ENCODE measurements at regions not wholly inside any gene's neighbourhood (a gene's known extent, or its start where the extent isn't known, plus 50 kb on each side); places are given as distances from the start of the nearest gene placed in this dataset.
"Not testable (repeated sequence)": the region's sequence is repeated elsewhere in the genome, so short reads cannot be mapped to it uniquely, and the experiment has no call there.

DNA sequence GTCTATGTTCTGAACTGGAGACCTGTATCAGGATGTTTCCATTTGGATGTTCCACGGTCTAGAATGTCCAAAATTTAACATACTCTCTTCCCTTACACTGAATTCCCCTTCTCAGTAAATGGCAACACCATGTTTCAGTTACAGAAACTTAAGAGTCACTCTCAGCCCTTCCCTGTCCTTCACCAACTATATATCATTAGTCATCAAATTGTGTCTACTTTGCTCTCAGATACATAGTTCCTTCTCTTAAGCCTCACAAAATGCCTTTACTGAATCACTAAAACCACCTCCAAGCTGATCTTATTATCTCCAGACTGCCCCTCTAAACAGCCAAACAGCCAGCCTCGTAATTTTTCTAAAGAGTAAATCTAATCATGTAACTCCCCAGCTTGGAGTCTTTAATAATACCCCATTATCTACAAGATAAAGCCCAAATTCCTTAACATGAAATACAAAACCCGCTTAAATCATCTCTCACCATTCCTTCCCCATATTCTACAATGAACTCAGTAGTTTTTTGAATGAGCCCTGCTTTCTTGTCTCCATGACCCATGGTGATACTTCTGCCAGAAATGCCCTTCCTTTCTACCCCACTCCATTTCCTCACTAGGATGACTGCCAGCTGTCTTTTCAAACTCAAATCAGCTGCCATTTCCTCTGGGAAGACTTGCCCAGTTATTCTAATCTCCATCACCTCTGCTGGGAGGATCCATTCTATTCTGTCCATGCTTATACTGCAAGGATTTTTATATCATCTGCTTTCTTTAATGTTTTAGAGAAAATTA lies 102.7 kb upstream of the ARHGAP42 start:
- no peak for DNase-seq

DNA sequence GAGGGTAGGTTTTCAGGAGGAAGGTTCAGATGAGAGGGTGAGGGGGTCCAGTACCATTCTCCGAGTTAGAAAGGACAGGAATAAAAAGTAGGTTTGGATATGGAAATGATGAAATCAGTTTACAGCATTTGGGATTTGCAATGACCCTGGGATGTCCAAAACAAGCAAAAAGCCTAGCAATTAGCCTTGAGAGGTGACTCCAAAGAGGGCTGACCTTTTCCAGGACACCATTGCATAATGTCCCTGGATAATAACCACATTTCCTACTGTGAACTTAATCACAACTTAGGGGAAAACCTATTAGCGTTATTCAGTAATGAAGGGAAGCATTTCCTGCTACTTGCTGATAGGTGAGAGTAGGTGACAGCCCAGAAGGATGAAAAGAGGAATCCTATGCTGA lies 101.4 kb upstream of the ARHGAP42 start:
- no peak for DNase-seq

DNA sequence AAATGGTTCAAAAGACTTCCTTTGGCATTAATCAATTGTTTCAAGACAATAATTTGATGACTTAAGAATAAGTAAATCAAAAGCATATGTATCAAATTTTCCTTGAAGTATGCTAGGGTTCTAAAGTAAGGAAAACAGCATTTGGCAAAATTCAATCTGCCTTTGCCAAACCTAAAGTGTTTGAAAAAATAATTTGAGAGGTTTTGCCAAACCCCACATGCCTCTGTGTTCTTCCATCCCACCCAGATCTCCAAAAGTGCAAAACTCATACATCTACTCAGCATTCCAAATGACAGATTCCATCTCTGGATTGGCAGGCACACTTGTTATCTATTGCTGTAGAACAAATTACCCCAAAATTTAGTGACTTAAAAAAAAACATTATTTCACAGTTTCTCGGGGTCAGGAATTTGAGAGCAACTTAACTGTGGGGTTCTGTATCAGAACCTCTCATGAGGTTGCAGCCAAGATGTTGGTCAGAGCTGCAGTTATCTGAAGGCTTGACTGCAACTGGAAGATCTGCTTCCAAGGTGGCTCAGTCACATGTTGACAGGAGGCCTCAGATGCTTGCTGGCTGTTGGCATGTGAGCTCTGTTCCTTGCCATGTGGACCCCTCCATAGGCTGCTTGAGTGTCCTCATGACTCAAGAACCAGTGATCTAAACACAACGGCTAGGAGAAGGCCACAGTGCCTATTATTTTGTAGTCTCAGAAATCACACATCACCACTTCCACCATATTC lies 100.6 kb upstream of the ARHGAP42 start:
- no peak for DNase-seq

DNA sequence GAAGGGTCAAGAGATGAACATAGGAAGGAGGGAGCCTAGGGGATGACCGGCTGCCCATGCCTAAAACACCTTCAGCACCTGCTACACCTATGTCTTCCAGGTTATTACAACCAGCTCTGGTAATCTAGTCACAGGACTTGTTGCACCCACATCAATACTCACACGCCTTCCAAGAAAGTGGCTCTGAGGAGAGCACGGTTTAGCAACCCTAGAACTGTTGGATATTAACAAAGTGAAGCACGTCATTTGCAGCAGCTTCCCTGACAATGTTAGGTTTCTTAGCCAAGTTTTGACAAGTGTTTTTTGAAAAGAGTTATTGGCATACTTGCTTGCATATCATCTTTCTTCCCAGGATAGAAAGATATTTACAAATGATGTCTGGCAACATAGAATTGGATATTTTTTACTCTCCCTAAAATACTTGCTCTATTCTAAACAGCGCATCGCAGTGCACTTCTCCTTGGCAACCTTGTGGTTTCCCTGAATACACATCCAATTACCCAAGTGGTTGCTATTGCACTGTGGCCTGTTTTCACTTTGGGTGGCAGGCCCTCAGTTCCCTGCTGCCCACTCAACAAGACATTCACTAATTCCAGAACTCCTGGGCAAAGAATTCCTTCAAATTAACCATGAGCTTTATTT lies 94.3 kb upstream of the ARHGAP42 start:
- peak; percentile 76 for DNase-seq

DNA sequence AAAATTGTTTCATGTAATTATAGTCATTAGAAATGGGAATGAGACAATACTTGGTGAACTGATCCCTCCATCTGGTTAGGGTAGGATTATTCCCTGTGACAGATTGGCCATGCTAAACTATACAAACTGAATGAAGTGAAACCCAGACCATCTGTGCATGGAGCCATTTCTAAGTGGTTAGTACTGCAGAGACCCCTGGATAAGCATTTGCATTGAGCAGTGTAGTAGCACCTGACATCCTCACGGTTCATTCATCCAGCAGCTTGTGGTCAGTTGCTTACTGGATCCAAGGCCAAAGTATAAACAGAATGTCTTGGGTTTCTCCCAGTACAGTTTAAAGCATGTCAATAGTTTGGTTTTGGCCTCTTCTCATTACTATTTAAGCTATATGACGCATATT lies 93.8 kb upstream of the ARHGAP42 start:
- peak; percentile 74 for DNase-seq

DNA sequence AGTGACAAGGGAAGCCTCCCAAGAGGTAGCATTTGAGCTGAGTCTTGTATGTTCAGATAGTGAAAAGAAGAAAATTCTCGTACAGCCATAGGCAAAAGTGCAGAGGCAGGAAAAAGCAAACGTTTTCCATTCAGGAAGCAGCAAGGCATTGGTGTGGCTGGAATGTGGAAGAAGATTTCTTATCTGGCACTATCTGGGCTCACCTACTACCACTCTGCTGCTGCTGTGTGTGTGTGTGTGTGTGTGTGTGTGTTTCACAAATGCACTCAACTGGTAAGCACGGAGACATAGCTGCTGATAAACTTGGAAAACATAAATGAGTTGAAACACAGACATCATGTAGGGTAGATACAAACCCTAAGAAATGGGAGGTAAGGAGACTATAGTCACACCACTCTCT lies 92.8 kb upstream of the ARHGAP42 start:
- DNase-seq: no peak

DNA sequence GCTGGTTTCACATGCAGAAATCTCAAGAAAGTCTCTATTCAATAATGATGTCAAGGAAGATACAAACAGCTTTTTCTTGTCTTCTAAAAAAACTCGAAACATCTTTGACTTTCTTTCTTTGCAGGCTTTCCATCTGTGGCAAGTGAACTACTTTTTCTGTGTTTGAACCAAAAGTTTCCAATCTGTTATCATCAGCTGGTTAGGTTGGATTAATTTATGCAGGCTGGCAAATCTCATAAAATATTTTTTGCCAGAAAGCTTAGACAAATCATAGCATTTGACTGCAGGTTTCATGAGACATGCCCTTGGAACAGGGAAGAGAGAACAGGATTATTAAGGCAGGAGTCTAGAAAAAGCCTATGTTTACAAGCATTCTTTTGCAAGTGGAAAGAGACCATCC lies 86.1 kb upstream of the ARHGAP42 start:
- DNase-seq: no peak

DNA sequence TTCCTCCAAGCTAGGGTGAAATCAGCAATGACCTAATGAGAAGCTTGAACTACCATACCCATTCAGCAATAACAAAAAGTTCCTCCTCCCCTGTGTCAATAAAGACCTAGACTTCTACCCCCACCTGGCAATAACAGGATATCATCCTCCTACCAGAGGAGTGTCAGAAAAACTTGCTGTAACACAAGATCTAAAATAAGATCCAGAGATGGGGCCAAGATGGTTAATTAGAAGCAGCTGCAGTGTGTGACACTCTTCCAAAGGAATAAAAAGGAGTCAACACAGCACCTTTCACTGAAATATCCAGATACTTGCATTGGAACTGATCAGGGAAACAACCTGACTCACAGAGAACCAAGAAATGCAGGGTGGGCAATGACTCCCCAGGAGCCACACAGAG lies 84.4 kb upstream of the ARHGAP42 start:
- peak; percentile 64 for DNase-seq

DNA sequence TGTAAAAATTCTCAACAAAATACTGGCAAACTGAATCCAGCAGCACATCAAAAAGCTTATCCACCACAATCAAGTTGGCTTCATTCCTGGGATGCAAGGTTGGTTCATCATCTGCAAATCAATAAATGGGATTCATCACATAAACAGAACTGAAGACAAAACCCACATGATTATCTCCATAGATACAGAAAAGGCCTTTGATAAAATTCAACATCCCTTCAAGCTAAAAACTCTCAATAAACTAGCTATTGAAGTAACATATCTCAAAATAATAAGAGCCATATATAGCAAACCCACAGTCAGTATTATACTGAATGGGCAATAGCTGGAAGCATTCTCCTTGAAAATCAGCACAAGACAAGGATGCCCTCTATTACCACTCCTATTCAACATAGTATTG lies 79.3 kb upstream of the ARHGAP42 start:
- not testable (repeated sequence) for DNase-seq

DNA sequence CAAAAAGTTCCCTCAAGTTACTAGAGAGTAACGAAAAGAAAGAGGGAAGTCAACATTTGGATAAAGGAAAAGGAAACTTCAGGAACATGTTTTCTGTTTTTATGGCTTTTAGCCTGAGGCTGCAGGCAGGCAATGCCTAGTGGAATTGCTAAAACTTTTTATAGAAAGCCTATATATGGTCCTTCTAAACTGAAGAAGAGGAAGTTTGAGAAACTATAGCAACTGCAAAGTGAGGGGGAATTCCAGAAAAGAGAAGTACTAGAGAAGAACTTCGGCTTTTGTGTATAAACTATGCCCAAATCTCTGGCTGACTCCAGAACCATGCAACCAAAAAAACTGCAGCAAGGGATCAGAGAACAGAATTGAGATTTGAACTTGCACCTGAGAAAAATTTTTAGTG lies 74.3 kb upstream of the ARHGAP42 start:
- DNase-seq: no peak

DNA sequence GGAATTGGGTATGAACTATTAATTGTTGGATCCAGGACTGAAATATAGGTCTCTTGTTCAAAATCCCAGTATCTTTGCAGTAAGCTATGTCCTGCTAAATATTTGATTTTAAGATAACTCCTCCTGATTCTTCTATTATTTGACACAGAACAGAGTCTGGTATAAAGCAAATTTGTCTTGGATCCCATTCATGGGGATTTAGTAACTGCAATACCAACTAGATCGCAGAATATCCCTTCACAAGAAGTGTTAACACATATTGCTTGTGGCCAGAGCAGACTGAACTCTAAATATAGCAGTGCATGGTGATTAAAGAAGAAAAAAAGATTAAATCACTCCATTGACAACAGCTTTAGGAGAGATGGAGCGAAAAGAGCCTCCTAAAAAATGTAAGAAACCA lies 68.2 kb upstream of the ARHGAP42 start:
- no peak for DNase-seq

DNA sequence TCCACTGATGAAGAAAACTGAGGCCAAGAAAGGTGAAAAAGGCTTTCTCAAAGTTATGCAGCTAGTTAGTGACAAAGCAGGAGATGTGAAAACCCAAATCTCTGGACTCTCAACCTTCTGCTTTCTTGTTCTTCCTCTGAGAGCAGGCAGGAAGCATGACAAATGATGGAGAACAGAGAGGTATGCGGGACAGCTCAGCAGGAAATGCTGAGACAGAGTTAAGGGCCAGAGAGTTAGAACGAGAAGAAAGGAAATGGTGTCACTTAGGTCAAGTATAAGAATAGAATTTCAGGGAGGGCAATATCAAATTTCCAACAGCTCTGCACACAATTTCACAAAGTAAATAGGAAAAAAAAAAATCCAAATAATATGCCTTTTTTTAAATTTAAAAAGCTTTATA lies 67.6 kb upstream of the ARHGAP42 start:
- no peak for DNase-seq

DNA sequence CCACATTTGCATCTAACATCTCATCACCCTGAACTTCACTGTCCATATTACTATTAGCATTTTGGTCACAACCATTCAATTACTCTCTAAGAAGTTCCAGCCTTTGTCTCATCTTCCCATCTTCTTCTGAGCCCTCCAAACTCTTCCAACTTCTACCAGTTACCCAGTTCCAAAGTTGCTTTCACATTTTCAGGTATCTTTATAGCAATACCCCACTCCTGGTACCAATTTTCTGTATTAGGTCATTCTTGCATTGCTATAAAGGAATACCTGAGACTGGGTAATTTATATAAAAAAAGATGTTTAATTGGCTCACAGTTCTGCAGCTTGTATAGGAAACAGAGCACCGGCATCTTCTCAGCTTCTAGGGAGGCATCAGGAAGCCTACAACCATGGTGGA lies 64.7 kb upstream of the ARHGAP42 start:
- DNase-seq: no peak

DNA sequence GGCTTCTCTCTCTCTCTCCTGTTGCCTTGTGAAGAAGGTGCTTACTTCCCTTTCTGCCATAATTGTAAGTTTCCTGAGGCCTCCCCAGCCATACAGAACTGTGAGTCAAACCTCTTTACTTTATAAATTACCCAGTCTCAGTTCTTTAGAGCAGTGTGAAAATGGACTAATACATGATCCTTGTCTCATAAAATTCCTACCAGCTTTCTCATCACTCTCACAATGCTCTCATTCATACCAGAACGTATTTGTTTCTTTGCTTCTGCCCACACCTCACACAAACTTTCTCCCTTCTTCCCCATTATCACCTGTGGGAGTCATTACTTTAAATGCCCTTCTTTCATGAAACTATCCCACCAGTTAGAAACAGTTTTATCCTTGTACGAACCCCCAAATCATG lies 62.7 kb upstream of the ARHGAP42 start:
- no peak for DNase-seq

DNA sequence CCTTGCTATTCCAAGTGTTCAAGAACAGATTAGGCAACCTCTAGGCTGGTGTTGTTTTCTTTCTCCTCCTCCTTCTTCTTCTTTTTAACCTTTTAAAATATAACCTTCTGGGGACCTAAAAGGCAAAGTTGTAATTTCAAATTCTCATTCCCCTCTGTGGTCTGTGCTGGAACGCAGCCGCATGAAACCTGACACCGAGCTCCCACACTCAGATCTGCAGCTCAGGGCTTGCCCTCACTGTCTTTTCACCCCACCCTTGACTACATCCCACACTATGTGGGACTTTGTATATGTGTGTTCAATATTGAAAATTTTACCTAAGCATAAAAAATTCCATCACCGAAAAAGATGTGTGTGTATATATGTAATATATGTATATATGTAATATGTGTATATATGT lies 62.0 kb upstream of the ARHGAP42 start:
- peak; percentile 30 for DNase-seq

DNA sequence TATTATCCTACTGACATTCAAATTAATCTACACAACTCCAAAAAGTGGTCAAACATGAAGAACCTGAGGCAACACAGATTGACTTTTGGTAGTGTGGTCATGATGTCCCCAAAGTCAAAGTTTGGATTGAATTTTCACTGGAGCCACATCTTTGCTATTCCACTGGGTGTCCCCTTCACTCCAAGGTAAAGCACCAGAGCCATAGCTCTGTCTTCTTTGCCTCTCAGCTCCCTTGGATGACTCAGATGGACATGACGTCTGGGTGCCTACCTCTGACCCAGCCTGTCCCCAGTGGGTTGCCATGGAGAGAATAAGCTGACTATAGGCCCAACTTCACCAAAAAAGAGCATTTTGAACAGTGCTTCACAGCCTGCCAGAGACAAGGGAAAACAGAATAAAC lies 57.4 kb upstream of the ARHGAP42 start:
- no peak for DNase-seq

DNA sequence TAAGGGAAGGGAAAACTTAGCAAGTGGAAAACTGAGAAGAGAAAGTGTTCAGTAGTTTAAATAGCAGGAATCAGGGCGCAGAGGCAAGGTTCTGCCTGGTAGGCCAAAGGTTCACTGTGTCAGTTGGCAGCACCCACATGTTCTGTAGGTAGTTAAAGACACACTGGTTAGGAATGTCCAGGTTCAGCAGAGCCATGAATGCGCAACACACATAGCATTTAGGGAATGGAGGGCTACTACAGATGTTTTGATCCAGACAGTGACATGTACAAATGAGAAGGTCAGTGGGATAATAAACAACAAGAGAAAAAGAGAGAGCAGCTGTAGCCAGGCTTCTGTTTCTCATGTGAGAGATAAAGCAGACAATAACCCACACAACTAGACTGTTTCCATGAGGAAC lies 56.2 kb upstream of the ARHGAP42 start:
- DNase-seq: peak; percentile 24

DNA sequence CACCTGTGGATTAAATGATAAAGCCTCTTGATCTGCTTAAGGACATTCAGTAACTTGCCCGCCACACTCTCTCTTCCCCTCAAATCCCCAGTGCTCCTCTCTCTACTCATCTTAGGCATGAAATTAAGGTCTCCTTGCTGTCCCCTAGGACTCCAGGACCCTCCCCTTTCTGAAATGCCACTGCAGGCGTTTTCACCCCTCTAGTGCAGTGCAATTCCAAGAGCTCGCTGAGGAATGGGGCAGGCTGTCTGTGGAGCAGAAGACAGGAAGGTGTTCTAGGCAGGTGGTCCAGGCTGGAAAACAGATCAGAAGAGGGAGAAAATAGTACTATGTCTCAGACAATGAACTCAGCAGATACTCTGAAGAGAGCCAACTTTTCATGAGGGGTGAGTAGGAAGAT lies 55.8 kb upstream of the ARHGAP42 start:
- no peak for DNase-seq

DNA sequence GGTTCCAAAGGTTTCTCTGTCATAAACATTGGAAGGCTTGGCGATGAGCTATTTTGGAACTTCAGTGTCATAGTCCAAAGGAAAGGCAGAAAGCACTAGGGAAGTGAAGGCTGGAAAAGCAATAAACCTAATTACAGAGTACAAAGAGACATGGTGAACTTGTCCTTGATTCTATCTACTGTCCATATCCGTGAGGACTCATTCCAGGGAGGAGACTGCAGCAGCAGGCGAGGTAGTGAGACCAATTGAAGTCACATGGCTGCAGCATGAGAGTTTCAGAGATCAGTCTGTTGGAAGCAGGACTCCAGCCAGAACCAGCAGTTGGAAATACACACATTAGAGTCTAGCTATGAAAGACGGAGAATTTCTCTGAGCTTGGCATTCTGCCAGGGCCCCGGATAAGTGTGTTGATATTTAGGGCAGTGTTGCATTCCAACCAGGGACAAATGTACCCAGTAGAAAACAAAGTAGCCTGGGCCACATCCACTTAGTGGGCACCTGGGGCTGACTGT lies 54.1 kb upstream of the ARHGAP42 start:
- DNase-seq: peak; percentile 96

DNA sequence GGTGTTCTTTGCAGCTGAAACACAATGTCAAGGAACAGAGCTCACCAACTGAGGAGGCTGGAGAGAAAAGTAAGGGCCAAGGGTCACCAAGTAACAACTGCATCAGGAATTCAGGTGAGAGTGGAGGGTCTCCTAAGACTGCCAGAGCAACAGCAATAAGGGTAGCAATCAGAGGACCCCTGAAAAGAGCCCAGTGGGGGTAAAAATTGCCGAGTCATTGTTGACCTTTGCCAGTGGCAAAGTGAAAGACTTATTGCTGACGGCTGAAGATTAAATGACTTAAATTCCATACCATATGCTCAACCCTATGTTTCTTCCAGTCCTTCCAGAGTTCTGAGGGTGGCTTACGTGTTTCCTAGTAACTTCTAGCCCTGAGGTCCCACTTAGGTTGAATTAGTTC lies 51.9 kb upstream of the ARHGAP42 start:
- DNase-seq: no peak

DNA sequence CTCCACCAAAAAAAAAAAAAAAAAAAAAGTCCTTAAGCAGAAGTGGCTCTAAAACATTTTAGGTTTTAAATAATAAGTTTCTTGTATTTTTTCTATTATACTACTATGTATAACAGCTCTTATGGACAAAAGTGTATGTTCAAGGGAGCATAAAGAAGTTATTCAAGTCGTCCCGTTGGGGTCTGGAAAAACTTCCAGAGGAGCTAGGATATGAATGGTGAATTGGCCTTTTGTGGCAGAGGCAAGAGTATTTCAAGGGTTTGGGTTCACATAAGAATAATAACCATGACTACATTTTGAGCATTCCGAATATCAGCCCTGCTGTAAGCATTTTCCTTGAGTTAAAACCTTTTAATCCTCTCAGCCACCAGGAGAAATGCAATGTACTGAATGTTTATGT lies 50.6 kb upstream of the ARHGAP42 start:
- DNase-seq: peak; percentile 25

Measured in tongue (tissue), 1 donor.